ENCODE measurements at regions not wholly inside any gene's neighbourhood (a gene's known extent, or its start where the extent isn't known, plus 50 kb on each side); places are given as distances from the start of the nearest gene placed in this dataset.
"Not testable (repeated sequence)": the region's sequence is repeated elsewhere in the genome, so short reads cannot be mapped to it uniquely, and the experiment has no call there.

DNA sequence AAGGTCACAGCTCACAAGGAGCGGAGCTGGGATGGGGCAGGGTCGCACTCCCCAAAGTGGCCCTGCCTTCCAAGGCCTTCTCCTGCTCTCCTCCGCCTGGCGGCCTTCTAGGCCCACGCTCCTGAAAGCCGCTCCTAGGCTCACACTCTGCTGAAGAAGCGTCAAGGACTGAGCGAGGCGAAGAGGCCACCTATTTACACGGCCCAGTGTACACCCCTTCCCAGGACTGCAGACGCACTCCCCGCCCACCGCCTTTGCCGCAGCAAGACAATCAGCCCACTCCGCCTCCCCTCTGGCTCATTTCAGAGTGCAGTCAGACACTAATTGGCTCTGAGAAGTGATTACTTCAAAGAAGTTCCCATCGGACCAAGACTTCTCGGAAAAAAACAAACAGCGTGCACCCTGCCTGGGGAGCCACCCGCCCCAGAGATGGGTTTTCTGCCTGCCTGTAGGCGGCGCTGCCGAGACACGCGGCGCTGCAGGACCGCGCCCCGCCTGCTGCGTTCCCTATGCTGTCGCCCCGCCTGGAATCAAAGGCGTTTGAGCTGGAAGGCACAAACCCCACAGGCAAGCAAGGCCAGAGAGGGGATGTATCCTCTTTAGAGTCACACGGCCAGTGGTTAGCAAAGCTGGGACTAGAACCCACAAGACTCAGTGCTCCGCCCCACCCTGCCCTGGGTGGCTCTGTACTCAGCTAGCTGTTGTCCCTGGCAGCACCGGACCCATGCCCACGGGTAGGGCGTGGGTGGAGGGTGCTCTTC lies 414.8 kb downstream of the BUD13 start:
- DNase-seq: peak; percentile 51

GRCh38 chr11:116356451-116356850 lies 416.3 kb downstream of the BUD13 start:
- DNase-seq: no peak

DNA sequence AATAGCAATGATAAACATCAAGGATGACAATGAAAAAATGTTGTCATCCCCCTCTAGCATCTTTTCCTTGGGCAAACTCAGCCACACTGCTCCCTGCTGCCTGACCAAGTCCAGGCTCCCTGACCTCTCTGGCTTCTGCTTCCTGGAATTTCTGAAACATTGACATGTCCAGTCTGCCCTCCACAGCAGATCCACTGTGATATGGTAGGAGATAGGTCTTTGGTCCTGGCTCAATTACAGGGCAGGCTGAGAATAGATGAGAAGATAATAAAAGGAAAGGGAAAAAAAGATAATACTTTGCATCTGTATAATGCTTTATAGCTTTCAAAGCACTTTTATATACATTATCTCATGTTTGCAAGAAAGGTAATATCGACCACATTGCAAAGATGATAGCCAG lies 417.7 kb downstream of the BUD13 start:
- no peak for DNase-seq

DNA sequence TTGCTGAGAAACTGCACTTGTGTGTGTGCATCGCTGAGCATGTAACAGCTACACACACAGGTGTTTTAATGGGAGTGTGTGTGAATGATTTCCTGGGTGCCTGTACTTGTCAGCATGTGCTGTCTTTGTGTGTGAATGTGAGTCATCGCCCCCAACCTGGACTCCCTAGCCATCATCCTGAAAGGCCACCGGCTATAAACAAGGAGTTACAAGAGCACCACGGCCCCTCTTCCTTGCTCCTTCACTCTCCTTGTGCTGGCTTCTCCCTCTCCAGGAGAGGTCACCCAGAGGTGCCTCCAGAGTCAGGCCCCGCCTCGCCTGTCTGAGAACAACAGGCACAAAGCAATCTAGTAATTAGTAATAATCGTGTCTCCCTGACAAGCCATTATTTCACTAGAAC lies 419.2 kb downstream of the BUD13 start:
- no peak for DNase-seq

DNA sequence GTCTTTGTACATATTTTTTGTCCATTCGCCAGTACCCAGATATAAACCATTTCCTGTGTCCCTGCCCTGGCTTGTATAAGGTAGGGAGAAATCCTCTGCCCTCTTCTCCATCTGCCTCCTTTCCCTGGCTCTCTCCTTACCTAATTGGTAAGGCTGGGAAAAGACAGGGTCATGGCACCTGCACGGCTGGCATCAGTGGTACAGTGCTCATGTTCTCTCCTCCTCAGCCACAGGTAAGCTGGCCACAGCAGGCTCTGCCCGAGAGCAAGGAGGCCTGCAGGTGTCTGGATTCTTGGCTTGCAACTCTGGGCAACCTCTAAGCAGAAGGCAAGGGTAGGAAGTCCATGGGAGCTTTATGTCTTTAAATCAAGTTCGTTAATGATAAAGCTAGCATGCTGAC lies 419.9 kb downstream of the BUD13 start:
- no peak for DNase-seq

- DNase-seq: no peak
Measured at GRCh38 chr11:116348226-116348625, 424.6 kb downstream of the BUD13 start.

GRCh38 chr11:116345575-116345974 lies 427.2 kb downstream of the BUD13 start:
- no peak for DNase-seq

DNA sequence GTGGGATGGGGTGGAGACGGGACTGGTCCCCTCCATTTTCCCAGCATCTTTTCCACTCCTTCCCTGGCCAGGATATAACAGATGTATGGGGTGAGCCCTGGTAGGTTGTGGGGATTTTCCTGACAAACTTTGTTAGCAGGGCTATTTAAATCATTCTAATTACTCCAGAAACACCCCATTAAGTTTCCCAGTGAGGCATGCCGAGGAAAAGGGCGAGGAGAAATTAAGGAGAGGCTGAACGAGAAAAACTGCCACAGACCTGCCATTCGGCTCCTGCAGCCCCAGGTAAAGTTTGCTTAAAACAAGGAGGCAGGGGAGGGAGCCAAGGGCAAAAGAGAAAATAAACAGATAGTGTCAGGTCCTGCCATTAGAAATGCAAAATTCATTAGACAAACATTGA lies 428.2 kb downstream of the BUD13 start:
- DNase-seq: no peak

GRCh38 chr11:116343270-116343669 lies 429.5 kb downstream of the BUD13 start:
- no peak for DNase-seq

- DNase-seq: no peak
Measured at GRCh38 chr11:116342148-116342547, 430.6 kb downstream of the BUD13 start.

DNA sequence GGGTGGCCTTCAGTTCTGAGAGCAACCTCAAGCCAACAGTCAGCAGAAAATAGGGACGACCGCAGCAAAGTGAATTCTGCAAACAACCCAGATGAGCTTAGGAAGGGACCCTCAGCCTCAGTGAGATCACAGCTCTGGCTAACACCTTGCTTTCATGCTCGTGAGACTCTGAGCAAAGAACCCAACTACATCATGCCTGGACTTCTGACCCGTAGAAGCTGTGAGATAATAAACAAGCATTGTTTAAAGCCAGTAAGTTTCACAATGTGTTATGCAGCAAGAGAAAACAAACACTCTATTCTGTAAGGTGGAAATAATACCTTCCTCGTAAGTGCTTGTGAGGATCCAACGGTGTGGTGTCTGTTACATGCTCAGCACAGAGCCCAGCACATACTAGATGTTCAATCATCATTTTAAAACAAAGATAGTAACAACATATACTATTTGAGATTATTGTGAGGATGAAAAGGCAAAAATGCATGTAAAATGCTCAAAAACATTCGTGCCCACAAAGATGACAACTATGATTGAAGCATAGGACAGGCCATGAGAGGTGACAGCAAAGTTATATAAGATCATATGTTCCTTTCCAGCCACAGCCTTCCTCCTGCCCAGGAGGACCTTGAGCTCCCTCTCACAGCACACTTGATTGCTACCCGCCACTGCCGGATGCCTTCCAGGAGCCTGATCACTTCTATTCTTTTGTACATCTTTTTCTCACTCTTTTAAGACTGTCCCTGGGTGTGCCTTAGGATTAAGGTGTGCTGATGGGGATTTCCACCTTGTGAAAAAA lies 433.3 kb downstream of the BUD13 start:
- DNase-seq: no peak

GRCh38 chr11:116338500-116338899 lies 434.3 kb downstream of the BUD13 start:
- DNase-seq: not testable (repeated sequence)

DNA sequence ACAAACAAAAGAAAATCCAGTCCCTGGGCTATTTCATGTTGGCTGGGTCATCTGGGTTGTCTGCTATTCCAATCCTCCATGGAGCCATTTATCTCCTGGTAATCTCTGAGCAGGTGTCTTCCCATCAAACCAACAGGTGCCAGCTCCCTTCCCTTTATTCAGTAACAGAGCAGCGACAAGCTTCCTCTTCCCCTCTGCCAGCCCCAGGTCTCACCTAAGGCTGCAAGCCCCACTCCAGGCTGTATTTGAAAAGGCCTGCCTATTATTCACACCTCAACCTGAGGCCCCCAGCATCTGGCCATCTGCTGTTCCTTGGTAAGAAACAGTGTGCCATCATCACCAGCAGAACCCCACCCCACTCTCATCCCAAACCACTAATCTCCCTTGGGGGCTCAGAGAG lies 436.2 kb downstream of the BUD13 start:
- DNase-seq: no peak

GRCh38 chr11:116335891-116336290 lies 436.9 kb downstream of the BUD13 start:
- DNase-seq: no peak

- DNase-seq: no peak
Measured at GRCh38 chr11:116335078-116335477, 437.7 kb downstream of the BUD13 start.

- no peak for DNase-seq
Measured at GRCh38 chr11:116334596-116334995, 438.2 kb downstream of the BUD13 start.

DNA sequence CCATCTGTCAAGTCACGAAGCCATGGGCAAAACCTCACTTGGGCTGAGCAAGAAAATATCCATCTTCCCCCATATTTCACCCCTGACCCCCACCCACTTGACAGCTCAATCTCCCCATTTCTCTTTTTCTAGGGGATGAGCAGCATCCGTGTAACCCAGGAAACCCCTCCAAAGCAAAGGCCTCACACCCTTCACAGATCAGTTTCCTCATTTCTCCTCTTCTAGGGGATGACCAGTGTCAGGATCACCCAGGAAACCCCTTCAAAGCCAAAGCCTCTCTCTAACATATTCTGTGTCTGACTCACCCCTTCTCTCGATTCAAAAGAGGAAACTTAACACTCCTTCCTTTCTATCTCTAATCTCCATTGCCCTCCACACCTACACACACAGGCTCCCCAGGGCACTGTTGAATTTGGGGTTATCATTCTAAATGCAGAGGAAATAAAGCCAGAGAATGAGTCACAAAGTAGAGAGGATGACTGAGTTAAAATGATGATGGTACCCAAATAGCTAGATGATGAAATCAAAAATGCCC lies 439.7 kb downstream of the BUD13 start:
- no peak for DNase-seq

- no peak for DNase-seq
Measured at GRCh38 chr11:116332391-116332790, 440.4 kb downstream of the BUD13 start.

GRCh38 chr11:116331381-116331780 lies 441.4 kb downstream of the BUD13 start:
- no peak for DNase-seq

DNA sequence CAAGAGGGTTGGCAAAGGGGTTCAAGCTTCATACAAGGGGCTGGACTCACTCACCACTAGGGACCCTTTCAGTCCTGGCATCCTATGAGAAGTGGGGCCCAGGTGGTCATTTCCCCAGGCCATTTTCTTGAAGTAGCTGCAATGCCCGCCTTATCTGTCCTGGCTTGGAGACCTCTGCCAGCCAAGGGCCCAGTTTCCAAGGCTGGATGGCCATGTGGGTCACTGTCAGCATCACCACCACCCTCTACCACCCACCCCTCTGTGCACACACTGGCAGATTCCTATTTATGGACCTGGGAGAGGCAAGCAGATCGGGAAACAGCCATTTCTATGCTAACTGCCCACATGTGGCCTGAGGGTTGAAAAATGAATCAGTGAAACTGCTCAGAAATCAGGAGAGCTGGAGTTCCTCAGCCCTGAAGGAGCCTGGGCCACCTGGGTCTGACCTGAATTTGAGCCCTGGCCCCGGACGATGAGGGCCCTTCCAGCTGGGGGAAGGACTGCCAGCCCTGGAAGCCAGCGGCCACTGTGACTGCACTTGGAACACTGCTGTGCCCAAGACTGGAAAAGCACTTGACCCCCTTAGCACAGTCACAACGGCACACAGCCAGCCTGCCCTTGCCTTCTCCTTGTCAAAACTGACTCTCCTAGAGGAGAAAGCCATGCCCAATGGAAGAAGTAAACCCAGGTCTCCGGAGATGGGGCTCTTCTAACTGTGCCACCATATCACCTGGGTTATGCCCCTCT lies 442.2 kb downstream of the BUD13 start:
- DNase-seq: no peak

DNA sequence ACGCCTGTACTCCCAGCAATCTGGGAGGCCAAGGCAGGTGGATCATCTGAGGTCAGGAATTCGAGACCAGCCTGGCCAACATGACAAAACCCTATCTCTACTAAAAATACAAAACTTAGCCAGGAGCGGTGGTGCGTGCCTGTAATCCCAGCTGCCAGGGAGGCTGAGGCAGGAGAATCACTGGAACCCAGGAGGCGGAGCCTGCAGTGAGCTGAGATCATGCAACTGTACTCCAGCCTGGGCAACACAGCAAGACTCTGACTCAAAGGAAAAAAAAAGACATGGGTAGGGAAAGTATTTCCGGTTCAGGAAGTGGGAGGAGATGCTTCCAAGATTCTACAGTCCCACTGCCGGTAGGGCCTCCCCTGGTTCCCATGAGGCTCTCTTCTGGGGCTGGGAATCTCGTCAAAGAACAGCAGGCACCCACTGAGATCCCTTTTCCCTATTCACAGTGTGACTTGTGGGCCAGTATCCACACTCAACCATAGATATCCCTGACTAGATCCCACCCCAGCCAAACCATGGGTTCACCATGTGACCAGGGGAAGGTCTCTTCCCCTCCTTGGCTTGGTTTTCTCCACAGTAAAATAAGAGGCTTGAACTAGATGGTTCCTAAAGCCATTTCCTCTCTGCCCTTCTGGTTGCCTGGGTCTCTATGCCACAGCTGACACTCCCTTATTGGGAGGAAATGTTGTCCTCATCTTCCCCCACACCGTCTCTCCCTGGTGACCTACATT lies 443.3 kb downstream of the BUD13 start:
- DNase-seq: no peak

GRCh38 chr11:116328851-116329250 lies 443.9 kb downstream of the BUD13 start:
- no peak for DNase-seq

DNA sequence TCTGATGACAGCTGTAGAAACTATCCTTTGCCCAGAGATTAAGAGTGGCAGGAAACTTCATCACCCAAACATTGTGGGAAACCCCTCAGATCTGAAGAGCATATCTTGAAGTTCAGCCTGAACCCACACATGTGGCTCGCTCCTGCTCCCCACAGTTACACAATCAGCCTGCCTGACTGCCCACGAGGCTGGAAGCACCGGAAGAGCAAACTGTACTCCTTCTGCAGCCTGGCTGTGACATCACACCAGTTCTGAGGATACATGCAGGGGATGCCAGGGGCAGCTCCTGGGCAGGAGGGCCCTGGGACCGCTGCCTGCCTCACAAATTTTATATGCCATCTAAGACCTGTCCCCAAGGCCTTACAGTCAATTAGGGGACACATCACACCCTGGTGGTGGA lies 444.4 kb downstream of the BUD13 start:
- DNase-seq: no peak

All from right hindlimb (tissue), 1 donor.